Panc1 (cell line): ENCODE measurements at regions not wholly inside any gene's neighbourhood (a gene's known extent, or its start where the extent isn't known, plus 50 kb on each side); places are given as distances from the start of the nearest gene placed in this dataset.

ENCODE experiments used
- CTCF ChIP-seq: fragments of 450-650 bp; IDR thresholded peaks from 2 replicates; pipeline ENCODE4 v1.5.1; 2017; ENCODE audit warnings: mild to moderate bottlenecking
- POLR2AphosphoS5 ChIP-seq: IDR thresholded peaks from 2 replicates; pipeline ENCODE4 v1.6.1; 2012; ENCODE audit warnings: mild to moderate bottlenecking, low read depth, low read length, moderate library complexity
- REST ChIP-seq, 2 experiments: IDR thresholded peaks; 2 replicates each; pipeline ENCODE4 v1.6.1; 2011 to 2012; ENCODE audit warnings: low read depth in 2 of 2, control low read depth in 1 of 2, low read length in 1 of 2, mild to moderate bottlenecking in 1 of 2, moderate library complexity in 1 of 2; ENCODE audit not compliant: insufficient read depth in 1 of 2
- SIN3A ChIP-seq: IDR thresholded peaks from 2 replicates; pipeline ENCODE4 v1.6.1; 2012; ENCODE audit warnings: low read depth, mild to moderate bottlenecking, low read length, moderate library complexity, borderline replicate concordance; ENCODE audit not compliant: insufficient read depth

- no peak for TF ChIP-seq SIN3A
- peak; percentile 15; the same call in 1 of the 2 replicates for TF ChIP-seq CTCF
- no peak for TF ChIP-seq REST (IDR thresholded peaks at IDR 0.05; ENCODE audit: insufficient read depth in 1 of 2, low read depth in 2 of 2, low read length in 1 of 2)
- no peak for TF ChIP-seq POLR2AphosphoS5
Observed at GRCh38 chr2:53508667-53509066, 258.9 kb upstream of the CHAC2 start.
